NCI-H128 (cell line): ENCODE measurements at regions not wholly inside any gene's neighbourhood (a gene's known extent, or its start where the extent isn't known, plus 50 kb on each side); places are given as distances from the start of the nearest gene placed in this dataset.

Experiments
- DNase-seq: peaks from one replicate; lab custom pipeline; 2025; ENCODE audit not compliant: unreplicated experiment; lab: John Stamatoyannopoulos, UW

DNA sequence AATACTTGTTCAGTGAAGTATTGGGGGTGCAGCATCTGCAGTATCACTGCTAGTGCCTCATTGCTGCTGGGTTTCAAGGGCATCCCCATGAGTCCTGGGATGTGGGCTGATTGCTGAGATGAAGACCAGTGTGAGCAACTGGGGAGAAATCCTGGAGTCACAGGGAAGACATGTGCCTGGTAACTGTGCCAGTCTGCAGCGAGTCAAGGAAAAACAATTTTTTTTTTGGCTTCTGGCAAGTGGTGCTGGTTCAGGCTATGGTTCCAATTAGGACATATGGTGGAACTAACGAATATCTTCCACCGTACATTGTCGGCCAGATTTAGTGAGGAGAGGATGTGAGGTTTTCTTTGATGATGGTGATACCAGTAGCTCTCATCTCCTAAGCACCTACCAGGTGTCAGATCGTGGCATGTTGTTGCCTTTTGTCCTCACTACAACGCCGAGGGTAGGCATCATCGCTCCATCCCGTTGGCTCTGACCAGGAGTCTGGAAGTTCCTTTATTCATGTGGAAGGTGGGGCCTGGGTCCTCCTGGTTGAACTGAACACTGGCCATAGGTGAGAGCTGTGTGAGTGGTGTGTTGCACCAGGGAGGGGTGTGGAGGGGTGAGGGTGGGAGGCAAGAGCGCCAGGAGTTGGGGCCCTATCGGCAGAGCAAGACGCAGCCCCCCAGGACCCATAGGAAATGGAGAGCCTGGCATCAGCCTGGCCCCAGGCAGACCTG, 118.0 kb upstream of the HS6ST1 start:
- no peak for DNase-seq

DNA sequence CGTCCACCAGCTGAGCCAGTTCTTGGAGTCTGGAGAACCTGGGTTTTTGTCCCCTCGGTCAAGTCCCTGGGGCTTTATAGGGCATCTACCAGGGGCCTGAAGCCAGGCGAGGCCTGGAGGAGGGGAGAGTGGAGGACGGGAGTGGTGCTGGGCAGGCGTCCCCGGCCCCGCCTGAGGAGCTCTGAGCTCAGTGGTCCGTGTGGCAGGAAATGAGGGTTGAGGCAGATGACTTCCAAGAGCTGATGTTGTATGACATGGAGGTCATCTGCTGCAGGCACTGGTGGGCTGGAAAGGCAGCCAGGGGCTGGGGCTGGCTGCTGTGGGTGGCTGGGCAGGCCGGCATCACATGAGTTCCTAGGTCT, 118.5 kb upstream of the HS6ST1 start:
- no peak for DNase-seq

DNA sequence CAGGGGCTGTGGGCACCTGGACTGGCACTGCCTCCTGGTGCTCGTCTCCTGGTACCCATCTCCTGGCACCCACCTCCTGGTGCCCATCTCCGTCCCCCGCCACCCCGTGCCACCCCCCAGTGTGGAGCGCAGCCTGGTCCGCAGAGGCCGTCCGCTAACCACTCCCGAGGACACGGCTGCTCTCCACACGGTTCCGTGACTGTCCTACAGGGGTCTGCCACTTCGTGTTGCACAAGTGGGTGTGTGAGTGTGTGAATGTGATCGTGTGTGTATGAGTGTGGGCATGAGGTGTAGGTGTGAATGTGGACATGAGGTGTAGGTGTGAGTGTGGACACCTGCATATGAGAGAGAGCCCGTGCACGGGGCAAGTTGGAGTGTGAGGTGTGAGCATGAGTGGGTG, 119.4 kb upstream of the HS6ST1 start:
- DNase-seq: no peak

DNA sequence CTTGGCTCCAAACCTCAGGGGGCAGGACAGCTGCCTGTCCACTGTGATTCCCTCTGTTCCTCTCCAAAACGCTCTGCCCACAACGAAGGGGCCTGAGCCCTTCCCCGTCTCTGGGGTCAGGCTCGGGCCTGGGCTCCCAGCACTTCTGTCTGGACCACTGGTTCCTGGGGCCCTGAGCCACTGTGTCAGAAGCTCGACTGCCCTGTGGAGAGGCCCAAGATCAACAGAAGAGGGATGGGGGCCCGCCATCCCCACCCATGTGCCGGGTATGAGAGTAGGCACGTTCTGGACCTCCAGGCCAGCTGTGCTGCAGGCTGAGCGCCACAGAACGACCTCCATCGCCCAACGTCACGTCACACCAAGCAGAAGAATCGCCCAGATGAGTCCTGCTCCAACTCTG, 119.9 kb upstream of the HS6ST1 start:
- no peak for DNase-seq

DNA sequence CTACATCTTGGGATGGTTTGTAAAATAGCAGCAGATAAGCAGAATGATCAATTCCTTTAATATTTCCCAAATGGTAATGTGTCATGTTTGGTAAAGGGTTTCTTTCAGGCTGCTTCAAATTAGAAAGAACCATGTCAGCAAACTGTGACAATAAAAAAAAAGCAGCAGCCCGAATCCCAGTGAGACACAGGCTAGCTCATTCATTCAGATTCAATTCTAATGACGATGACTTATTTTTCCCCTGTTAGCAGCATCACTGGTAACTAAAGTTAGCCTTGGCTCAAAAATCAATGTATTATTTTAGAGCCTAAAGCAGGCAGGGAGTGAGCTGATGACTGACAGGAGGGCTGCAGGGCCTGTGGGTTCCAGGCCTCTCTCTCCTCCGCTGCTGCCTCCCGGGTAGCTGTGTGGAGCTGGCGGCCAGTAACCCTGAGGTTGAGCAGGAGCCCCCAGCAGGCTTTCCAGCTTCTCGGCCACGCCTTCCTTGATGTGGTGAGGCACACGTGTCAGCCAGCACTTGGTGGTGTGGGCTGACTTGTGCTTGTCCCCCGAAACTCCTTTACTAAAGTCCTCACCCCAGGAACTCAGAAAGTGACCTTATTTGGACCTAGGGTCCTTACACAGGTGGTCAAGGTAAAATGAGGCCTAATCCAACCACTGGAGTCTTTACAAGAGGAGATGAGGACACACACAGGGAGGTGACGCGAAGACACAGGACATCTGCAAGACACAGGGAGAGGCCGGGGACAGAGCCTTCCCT, 120.5 kb upstream of the HS6ST1 start:
- DNase-seq: no peak

DNA sequence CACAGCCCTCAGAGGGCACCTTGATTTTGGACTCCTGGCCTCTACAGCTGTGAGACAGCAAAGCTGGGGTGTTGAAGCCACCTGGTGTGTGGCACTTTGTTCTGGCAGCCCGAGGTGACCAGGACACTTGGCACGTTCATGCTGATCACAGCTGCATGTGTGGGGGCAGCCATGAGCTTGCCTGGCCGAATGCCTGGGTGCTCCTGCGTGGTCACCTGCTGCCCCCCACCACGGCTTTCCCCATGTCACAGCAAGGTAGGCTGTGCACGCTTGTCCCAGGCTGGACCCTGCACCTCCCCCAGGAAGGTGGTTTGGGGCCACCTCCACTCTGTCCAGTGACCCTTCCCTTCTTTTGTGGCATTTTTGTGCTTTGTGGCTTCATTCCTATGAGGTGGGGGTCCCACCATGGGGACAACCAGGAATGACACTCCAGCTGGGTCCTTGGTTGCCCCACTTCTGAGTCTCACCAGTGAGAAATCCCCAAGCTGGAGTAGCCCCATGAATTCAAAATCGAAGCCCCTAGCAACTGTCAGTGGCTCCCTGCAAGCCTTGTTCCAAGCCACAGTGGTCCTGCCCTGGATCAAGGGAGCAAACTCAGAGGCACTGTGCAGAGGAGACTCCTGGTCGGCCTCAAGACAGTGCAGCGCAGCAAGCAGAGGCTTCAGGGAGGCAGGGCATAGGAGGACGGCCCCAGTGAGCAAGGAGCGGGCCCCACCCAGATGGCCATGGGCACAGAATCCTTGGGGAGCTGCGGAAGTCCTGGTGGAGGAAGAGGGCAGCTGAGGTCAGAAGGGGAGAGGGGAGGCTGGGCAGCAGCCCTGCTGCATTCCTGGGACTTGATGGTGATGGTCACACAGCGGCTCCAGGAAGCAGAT, 121.4 kb upstream of the HS6ST1 start:
- DNase-seq: no peak

DNA sequence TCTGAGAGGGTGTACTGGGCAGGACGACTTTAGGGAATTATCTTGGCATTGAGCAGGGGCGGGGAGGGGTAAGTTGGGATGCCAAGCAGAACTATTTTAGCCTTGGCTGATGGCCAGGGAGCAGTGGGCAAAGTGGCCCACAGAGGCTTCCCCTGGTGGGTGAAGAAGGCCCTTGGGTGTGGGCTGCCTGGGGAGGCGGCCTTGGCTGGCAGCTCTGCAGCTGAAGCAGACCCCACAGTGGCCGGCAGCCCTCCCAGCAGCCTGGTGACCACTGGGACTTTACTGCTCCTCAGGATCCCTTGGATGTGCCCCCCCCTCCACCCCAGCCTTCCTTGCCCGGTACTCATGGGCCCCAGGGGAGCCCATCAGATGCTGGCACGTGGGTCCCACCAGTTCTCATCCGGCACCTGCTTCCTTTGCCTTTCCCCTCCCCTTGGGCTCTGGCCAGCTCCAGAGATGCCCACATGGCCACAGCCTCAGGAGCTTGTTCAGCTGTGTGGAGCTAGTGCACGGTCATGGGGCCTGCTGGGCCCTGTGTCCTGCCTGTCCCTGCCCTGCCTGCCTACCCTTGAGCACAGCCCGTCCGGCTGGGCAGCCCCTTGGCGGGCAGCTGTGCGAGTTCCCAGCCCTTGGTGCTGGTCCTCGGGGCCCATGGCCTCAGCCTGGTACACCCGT, 122.1 kb upstream of the HS6ST1 start:
- no peak for DNase-seq

DNA sequence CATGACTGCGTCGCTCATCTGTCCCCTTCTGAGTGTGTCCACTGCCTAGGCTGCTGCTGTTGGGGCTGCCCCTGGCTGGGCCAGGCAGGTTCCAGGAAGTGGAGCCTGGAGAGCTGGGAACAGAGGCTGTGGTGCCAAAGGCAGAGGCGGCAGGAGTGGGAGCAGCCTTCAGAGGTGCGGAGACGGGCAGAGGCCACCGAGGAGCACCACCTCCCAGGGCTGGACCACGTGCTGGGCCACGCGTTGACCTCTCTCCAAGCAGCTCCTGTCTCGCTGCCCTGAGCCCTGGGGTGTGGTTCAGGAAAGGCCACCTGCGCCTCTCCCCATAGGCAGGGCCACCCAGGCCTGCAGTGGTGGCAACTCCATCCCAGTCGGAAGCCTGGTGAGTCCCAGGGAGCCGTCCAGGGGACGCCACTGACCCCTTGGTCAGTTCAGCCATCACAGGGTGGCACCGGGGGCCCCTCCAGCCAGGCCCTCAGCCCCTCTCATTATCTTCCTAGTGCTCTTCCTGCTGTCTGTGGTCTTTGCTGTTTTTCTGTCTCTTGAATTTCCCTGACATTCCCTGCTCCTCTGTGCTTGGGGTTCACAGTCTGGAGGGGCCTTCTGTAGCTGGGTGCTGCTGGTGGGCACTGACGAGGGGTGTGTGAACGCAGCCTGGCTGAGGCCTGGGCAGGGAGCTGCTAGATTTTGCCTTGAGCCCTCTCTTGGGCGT, 122.8 kb upstream of the HS6ST1 start:
- DNase-seq: no peak

DNA sequence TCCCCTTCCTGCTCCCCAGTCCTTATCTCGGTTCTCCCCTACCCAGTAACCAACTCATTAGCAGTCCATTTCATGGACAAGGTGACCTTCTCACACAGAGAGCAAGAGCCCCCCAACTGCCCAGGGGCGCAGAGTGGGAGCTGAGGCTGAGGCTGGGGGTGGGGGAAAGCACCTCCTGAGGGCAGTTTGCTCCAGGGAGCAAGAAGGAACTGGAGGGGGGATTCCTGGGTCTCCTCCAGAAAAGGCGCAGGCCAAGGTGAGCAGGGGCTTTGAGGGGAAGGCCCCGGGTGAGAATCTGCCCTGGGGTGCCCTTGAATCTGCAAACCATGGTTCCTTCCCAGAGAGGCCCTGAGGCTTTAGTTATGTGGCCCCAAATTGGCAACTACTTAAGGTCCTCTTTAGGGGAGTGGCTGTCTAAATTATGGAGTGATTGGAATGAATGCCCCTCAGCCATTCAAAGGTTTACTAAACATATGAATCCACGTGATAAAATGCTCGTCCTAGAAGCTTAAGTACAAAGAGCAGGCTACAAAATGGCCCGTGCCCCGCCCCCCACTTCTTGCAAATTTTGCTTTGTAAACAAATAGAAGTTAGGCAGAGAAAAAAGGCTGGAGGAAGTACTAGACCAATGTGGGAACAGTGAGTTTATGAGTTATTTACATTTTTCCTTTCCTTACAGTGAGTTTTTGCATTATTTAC, 123.5 kb upstream of the HS6ST1 start:
- DNase-seq: no peak

DNA sequence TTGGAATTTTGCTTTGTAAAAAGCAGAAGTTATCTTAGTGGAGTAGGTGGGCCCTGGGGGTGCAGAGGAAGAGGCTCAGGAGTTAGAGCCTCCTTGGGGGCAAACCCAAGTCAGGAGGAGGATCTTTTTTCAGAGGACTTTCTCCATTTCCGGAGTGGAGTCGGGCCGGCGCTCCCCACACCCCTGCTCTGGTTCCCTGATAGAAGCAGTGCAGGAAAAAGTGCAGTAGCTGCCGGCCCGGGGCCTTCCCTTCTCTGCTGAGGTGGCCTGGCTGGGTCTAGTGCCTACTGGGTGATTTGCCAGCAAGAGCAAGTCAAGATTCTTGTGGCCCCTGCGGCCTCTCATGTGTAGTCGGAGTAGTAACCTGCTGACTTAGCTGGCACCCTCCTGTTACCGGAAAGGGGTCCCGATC, 124.2 kb upstream of the HS6ST1 start:
- DNase-seq: no peak

DNA sequence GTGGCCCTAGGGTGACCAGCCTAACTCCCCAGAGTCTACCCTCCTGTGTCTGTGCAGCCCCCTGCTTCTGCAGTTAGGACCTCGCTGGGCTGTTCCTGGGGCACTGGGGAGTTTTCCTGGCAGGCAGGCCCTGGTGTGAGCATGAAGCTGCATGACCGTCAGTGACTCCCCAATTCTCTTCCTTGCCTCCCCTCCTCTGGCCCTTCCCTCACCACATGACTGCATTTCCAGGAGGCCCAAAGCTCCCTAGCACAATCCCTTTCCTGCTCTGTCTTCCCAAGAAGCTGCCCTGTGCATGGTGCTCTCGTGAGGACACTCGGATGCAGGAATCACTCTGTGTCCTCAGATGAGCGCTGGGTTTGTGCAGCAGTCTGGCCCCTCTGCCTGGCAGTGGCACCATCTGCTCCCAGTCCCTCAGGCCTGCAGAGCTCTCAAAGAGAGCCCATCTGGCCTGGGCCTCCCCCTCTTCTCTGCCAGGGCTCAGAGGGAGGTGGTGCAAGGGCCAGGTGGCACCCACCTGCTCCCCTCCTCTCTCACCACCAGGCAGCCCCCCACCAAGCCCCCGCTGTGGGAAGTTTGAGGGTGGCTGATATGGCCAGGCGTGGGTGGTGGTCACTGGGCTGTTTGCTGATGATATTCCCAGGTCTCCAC, 125.6 kb upstream of the HS6ST1 start:
- no peak for DNase-seq

DNA sequence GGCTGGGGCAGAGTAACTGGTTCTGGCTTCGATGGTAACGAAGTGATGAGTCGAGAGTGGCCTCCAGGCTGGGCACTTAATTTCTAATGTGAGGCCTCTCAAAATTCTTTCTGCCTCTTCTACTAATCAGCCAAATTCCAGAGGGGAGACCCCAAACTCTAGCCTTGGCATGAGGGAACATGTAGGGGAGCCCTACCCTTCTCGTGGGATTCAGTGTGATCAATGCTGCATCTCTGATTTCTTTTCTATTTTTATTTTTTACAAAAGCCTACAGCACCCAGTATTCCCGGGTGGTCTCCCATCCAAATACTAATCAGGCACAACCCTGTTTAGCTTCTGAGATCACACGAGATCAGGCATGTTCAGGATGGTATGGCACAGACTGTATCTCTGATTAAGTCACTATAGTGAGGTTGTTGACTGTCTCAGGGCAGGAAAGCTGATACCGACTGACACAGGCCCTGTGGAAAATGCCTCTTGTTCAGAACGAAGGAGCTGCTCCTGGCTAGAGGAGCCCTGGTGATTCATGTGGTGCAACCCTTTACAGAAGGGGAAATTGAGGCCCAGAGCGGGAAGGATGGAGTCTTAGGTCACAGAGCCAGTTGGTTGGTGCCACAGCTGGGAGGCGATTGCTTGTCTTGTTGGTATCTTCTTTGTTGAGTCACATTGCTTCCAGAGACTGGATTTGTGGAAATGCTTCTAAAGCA, 126.3 kb upstream of the HS6ST1 start:
- no peak for DNase-seq

DNA sequence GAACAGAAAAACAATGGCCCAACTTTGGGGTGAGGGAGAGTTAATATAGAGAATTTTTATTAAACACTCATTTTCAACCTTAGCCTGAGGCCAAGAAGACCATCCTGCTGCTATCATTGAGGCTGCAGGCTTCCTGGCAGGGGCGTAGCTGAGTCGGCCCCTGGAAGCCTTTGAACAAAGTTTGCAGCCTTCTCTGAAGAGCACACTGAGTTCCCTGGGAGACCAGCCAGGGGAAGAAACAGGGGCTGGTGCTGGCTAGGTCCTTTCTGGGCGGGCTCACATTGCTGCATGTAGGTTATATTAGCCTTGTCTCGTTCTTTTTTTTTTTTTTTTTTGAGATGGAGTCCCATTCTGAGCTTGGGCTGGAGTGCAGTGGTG, 126.8 kb upstream of the HS6ST1 start:
- DNase-seq: no peak

DNA sequence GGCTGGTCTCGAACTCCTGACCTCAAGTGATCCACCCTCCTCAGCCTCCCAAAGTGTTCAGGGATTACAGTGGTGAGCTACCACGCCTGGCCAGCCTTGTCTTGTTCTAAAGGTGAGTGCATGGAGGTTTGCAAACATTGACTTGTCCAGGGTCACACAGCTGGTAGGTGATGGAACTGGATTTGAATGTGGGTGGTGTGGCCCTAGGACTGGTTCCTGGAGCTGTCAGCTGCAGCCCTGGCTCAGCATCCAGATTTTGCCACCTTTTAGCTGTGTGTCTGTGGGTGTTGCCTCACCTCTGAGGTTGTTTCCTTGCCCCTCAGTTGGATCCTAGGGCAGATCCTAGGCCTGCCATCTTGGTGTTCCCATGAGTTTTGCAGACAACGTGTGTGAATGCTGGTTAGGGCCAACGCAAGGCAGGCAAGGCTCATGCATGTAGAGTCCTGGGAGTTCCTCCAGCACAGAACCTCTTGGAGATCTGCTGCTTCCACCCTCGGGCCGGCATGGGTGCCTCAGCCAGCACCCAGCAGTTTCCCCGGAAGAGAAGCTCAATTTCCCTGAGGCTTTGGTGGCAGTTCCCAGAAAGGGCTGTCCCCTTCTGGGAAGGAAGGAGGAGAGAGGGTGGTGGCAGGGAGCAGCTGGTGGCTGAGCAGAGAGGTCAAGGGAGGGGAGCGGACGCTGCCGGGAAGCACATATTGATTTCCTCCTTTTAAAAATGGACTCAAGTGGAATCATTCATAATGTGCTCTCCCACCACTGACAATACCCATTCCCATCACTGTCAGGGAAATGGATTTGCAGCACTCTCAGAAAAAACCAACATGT, 127.6 kb upstream of the HS6ST1 start:
- no peak for DNase-seq

DNA sequence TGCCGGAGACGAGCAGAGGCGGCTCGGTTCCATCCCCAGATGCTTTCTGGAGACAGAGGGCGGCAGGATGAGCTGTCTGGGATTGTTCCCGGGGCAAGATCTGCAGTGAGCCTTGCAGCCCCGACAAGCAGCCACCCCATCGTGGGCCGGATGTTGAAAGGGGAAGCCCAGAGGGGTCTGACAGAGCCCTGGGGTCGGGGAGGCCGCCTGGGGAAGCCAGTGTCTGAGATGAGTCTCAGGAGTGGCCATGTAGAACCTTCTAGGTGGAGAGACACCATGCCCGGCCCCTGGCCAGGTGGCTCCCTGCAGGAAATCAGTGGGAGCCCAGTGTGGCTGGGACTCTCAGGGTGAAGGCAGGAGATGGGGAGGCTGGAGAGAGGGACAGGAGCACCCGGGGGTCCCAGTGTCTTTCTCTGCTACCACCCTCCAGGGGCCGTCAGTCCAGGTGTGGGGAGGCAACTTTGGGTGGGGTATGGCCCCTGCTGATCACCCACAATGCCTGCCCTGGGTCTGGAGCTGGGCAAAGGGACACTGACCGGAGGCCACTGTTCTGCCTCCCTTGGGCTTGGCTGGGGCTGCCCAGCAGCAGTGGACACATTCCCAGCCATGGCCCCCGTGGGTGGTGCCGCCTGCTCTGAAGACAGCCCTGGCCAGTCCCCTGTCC, 128.3 kb upstream of the HS6ST1 start:
- no peak for DNase-seq

DNA sequence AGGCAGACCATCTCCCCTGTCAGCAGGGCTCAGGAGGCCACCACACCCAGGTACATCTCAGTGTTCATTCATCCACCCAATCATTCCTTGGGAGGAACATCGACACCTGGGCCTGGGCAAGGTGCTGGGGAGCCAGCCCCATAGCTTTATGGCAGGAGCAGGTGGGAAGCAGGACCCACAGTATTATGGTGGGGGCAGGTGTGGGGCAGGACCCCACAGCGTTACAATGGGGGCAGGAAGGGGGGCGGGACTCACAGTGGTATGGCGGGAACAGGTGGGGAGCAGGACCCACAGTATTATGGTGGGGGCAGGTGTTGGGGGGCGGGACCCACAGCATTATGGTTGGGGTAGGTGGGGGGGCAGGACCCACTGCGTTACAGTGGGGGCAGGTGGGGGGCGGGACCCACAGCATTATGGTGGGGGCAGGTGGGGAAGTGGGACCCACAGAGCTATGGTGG, 128.9 kb upstream of the HS6ST1 start:
- no peak for DNase-seq
